ENCODE measurements at regions not wholly inside any gene's neighbourhood (a gene's known extent, or its start where the extent isn't known, plus 50 kb on each side); places are given as distances from the start of the nearest gene placed in this dataset.

DNA sequence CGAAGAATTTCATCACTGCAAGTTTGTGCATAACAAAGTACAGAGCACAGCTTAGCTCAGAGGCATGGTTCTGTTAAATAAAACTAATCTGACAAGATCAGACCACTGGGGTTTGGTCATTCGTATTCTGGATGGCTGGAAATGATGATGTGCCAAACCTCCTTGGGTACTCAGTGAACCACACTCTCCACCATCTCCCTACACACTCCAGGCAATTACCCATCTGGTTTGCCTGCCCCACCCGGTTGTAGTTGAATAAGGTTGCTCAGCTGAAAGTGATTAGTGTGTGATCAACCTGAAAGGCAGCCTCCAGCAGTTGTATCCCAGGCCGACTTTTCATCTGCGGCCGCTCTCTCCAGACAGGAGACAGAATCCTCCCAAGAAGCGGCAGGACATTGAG is 371.4 kb downstream of the TLE1 start:
- Histone ChIP-seq H3K4me1 (no peaks in the 10 kb centered on the region), H3K27ac (no peak overlapping the region), H3K36me3 (no peaks in the 10 kb centered on the region), H3K4me3 (no peak overlapping the region), H3K9me3 (no peaks in the 10 kb centered on the region), H3K27me3 (no peaks in the 10 kb centered on the region)
- TF ChIP-seq EP300 (IDR thresholded peaks at IDR 0.05; ENCODE audit: low read depth) (no peak), POLR2AphosphoS5 (IDR thresholded peaks at IDR 0.05) (no peak), POLR2A (IDR thresholded peaks at IDR 0.05) (no peak)
- TF ChIP-seq, protein P1, sequence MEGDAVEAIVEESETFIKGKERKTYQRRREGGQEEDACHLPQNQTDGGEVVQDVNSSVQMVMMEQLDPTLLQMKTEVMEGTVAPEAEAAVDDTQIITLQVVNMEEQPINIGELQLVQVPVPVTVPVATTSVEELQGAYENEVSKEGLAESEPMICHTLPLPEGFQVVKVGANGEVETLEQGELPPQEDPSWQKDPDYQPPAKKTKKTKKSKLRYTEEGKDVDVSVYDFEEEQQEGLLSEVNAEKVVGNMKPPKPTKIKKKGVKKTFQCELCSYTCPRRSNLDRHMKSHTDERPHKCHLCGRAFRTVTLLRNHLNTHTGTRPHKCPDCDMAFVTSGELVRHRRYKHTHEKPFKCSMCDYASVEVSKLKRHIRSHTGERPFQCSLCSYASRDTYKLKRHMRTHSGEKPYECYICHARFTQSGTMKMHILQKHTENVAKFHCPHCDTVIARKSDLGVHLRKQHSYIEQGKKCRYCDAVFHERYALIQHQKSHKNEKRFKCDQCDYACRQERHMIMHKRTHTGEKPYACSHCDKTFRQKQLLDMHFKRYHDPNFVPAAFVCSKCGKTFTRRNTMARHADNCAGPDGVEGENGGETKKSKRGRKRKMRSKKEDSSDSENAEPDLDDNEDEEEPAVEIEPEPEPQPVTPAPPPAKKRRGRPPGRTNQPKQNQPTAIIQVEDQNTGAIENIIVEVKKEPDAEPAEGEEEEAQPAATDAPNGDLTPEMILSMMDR (IDR thresholded peaks at IDR 0.05) = no peak
- 72 to 75% methylated on average over 2 to 7 of the region's 7 CpGs for WGBS, 2 donors (ENCODE audit: low coverage in 1 of 2)
- intact Hi-C loops (cut with DNase I; ENCODE audit: low total_unique reads) (no loop called here), in situ Hi-C loops (cut with MboI; ENCODE audit: low pct_ligation_motif_present in 1 of 4, low pct_unique_long_range_greater_than_20kb in 1 of 4, low sequenced_read_pairs in 3 of 4) (no loop called here)
- no peak for DNase-seq

DNA sequence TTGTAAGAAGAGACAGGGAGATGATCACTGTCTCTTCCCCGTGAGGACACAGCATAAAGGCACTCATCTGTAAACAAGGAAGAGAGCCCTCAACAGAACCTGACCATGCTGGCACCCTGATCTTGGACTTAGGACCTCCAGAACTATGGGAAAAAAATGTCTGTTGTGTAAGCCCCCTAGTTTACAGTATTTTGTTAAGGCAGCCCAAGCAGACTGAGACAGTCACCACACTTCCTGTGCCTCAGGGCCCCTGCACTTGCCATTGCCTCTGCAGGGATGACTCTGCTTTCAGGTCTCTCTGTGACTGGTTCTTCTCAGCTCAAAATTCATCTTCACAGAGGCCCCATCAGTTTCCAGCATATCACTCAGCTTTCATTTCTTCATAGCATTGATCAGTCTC is 372.1 kb downstream of the TLE1 start:
- TF ChIP-seq, protein P1 (IDR thresholded peaks at IDR 0.05) = no peak
- TF ChIP-seq EP300 (IDR thresholded peaks at IDR 0.05; ENCODE audit: low read depth) = no peak
- TF ChIP-seq POLR2A (IDR thresholded peaks at IDR 0.05) = no peak
- TF ChIP-seq POLR2AphosphoS5 (IDR thresholded peaks at IDR 0.05) = no peak
- Histone ChIP-seq H3K27ac (no peak overlapping the region), H3K36me3 (no peaks in the 10 kb centered on the region), H3K4me1 (no peaks in the 10 kb centered on the region), H3K27me3 (no peaks in the 10 kb centered on the region), H3K4me3 (no peak overlapping the region), H3K9me3 (no peaks in the 10 kb centered on the region)
- intact Hi-C loops (cut with DNase I; ENCODE audit: low total_unique reads) (no loop called here), in situ Hi-C loops (cut with MboI; ENCODE audit: low pct_ligation_motif_present in 1 of 4, low pct_unique_long_range_greater_than_20kb in 1 of 4, low sequenced_read_pairs in 3 of 4) (no loop called here)
- 80 to 90% methylated on average over 1 of the region's 1 CpG for WGBS, 2 donors (ENCODE audit: low coverage in 1 of 2)
- no peak for DNase-seq

DNA sequence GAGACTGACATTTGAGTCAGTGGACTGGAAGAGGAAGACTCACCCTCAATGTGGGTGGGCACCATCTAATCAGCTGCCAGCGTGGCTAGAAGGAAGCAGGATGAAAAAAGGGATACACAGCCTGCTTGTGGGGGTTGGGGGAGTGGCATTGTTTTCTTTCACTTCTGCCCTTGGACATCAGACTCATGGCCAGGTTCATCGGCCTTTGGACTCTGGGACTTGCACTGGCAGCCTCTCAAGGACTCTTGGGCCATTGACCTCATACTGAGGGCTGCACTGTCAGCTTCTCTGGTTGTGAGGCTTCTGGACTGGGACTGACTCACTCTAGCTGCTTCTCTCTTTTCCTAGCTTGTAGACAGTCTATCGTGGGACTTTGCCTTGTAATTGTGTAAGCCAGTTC is 374.9 kb downstream of the TLE1 start:
- intact Hi-C loops (cut with DNase I; ENCODE audit: low total_unique reads) (no loop called here), in situ Hi-C loops (cut with MboI; ENCODE audit: low pct_ligation_motif_present in 1 of 4, low pct_unique_long_range_greater_than_20kb in 1 of 4, low sequenced_read_pairs in 3 of 4) (no loop called here)
- no peaks in the 10 kb centered on the region for H3K27me3 ChIP-seq
- no peak overlapping the region for H3K4me3 ChIP-seq
- no peak overlapping the region for H3K27ac ChIP-seq
- no peaks in the 10 kb centered on the region for H3K9me3 ChIP-seq
- DNase-seq = no peak
- H3K36me3 ChIP-seq = no peaks in the 10 kb centered on the region
- TF ChIP-seq EP300 (IDR thresholded peaks at IDR 0.05; ENCODE audit: low read depth) = no peak
- TF ChIP-seq, protein P1 (IDR thresholded peaks at IDR 0.05) = no peak
- no peak for TF ChIP-seq POLR2AphosphoS5 (IDR thresholded peaks at IDR 0.05)
- no peak for TF ChIP-seq POLR2A (IDR thresholded peaks at IDR 0.05)
- 54 to 57% methylated on average over 2 to 3 of the region's 3 CpGs for WGBS, 2 donors (ENCODE audit: low coverage in 1 of 2)
- no peaks in the 10 kb centered on the region for H3K4me1 ChIP-seq

DNA sequence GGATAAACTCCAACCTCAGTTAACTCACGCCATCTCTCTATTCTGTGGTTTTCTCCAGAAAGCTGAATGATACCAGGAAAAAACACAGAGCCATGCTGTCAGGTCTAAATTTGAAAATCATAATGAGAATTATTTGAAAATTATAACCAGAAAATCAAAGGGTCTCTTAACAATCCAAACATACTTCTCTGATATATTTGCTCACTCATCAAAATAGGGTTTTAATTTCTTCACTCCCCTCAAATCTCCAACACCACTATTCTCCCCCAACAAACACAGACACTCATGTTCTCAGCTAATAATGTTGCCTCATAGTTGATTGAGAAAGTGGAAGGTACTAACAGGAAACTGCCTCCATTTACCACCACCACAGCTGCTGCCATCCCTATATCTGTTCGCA is 375.5 kb downstream of the TLE1 start:
- TF ChIP-seq EP300 (IDR thresholded peaks at IDR 0.05; ENCODE audit: low read depth) (no peak), POLR2AphosphoS5 (IDR thresholded peaks at IDR 0.05) (no peak), POLR2A (IDR thresholded peaks at IDR 0.05) (no peak)
- TF ChIP-seq, protein P1 (IDR thresholded peaks at IDR 0.05) = no peak
- H3K4me3 ChIP-seq = no peak overlapping the region
- no peak for DNase-seq
- H3K27me3 ChIP-seq = no peaks in the 10 kb centered on the region
- 90 to 91% methylated on average over 1 to 2 of the region's 2 CpGs for WGBS, 2 donors (ENCODE audit: low coverage in 1 of 2)
- no peaks in the 10 kb centered on the region for H3K9me3 ChIP-seq
- no peaks in the 10 kb centered on the region for H3K36me3 ChIP-seq
- intact Hi-C loops (cut with DNase I; ENCODE audit: low total_unique reads) (no loop called here), in situ Hi-C loops (cut with MboI; ENCODE audit: low pct_ligation_motif_present in 1 of 4, low pct_unique_long_range_greater_than_20kb in 1 of 4, low sequenced_read_pairs in 3 of 4) (no loop called here)
- no peak overlapping the region for H3K27ac ChIP-seq
- H3K4me1 ChIP-seq = no peaks in the 10 kb centered on the region

Measured in transverse colon (tissue), 4 donors.